Osteoblast (primary cell): ENCODE measurements at regions not wholly inside any gene's neighbourhood (a gene's known extent, or its start where the extent isn't known, plus 50 kb on each side); places are given as distances from the start of the nearest gene placed in this dataset.

Experiments
- DNase-seq: peaks from one replicate; pipeline ENCODE4 v3.0.0; 2011; ENCODE audit warnings: low spot score, mixed read lengths; ENCODE audit not compliant: insufficient read length; ENCODE audit errors: missing footprints
- H2AFZ ChIP-seq: 2 replicates; pipeline ENCODE4 v1.6.0; 2011; ENCODE audit warnings: mild to moderate bottlenecking, low read length
- H3K27ac ChIP-seq: 2 replicates; pipeline ENCODE4 v1.5.1; 2011; ENCODE audit warnings: mild to moderate bottlenecking, low read depth, low read length, moderate library complexity
- H3K27me3 ChIP-seq: 2 replicates; pipeline ENCODE4 v1.6.0; 2012; ENCODE audit warnings: mild to moderate bottlenecking, control low read depth, inconsistent platforms, low read length, moderate library complexity; ENCODE audit not compliant: insufficient read depth
- H3K36me3 ChIP-seq: 2 replicates; pipeline ENCODE4 v1.5.1; 2011; ENCODE audit warnings: mild to moderate bottlenecking, low read length, control low read depth, moderate library complexity; ENCODE audit not compliant: insufficient read depth
- H3K4me1 ChIP-seq: 2 replicates; pipeline ENCODE4 v1.5.1; 2011; ENCODE audit warnings: mild to moderate bottlenecking, low read length, control low read depth, moderate library complexity; ENCODE audit not compliant: insufficient read depth
- H3K4me2 ChIP-seq: 2 replicates; pipeline ENCODE4 v1.6.0; 2011; ENCODE audit warnings: mild to moderate bottlenecking, low read length; ENCODE audit not compliant: insufficient read depth
- H3K4me3 ChIP-seq: fragments of 200-600 bp; sonication (generic); 3 replicates; pipeline ENCODE4 v1.5.1; 2012; ENCODE audit warnings: mild to moderate bottlenecking, low read length, inconsistent platforms; ENCODE audit not compliant: insufficient read depth
- H3K79me2 ChIP-seq: 2 replicates; pipeline ENCODE4 v1.6.0; 2012; ENCODE audit warnings: mild to moderate bottlenecking, low read length, control low read depth, inconsistent platforms; ENCODE audit not compliant: insufficient read depth
- H3K9me3 ChIP-seq: 2 replicates; pipeline ENCODE4 v1.5.1; 2011; ENCODE audit warnings: low read depth, low read length, control low read depth
- H4K20me1 ChIP-seq: 2 replicates; pipeline ENCODE4 v1.6.0; 2012; ENCODE audit warnings: mild to moderate bottlenecking, low read length, control low read depth; ENCODE audit not compliant: insufficient read depth
- TF ChIP-seq, protein P1 (sequence below): IDR thresholded peaks from 2 replicates; pipeline ENCODE4 v1.5.1; 2011; ENCODE audit warnings: mild to moderate bottlenecking, low read depth, low read length, moderate library complexity; ENCODE audit errors: extremely low read depth

- Histone ChIP-seq H3K79me2 (no peaks in the 10 kb centered on the region), H3K36me3 (no peaks in the 10 kb centered on the region), H3K27ac (no peak overlapping the region), H3K27me3 (no peaks in the 10 kb centered on the region), H3K4me3 (no peak overlapping the region), H3K4me2 (no peak overlapping the region), H4K20me1 (no peaks in the 10 kb centered on the region), H3K9me3 (no peaks in the 10 kb centered on the region), H2AFZ (no peak overlapping the region), H3K4me1 (no peaks in the 10 kb centered on the region)
- TF ChIP-seq, protein P1, sequence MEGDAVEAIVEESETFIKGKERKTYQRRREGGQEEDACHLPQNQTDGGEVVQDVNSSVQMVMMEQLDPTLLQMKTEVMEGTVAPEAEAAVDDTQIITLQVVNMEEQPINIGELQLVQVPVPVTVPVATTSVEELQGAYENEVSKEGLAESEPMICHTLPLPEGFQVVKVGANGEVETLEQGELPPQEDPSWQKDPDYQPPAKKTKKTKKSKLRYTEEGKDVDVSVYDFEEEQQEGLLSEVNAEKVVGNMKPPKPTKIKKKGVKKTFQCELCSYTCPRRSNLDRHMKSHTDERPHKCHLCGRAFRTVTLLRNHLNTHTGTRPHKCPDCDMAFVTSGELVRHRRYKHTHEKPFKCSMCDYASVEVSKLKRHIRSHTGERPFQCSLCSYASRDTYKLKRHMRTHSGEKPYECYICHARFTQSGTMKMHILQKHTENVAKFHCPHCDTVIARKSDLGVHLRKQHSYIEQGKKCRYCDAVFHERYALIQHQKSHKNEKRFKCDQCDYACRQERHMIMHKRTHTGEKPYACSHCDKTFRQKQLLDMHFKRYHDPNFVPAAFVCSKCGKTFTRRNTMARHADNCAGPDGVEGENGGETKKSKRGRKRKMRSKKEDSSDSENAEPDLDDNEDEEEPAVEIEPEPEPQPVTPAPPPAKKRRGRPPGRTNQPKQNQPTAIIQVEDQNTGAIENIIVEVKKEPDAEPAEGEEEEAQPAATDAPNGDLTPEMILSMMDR = no peak
- no peak for DNase-seq
These were observed 96.7 kb upstream of the IGSF21 start for GRCh38 chr1:18010945-18011344.

- Histone ChIP-seq H3K9me3 (no peaks in the 10 kb centered on the region), H3K4me3 (no peak overlapping the region), H3K27me3 (no peaks in the 10 kb centered on the region), H3K36me3 (no peaks in the 10 kb centered on the region), H3K4me2 (no peak overlapping the region), H2AFZ (no peak overlapping the region), H3K4me1 (no peaks in the 10 kb centered on the region), H3K27ac (no peak overlapping the region), H3K79me2 (no peaks in the 10 kb centered on the region), H4K20me1 (no peaks in the 10 kb centered on the region)
- DNase-seq = no peak
- TF ChIP-seq, protein P1 = no peak
These were observed 95.9 kb upstream of the IGSF21 start for GRCh38 chr1:18011703-18012102.

- DNase-seq = no peak
- Histone ChIP-seq H3K4me3 (no peak overlapping the region), H3K4me1 (no peaks in the 10 kb centered on the region), H3K4me2 (no peak overlapping the region), H3K27ac (no peak overlapping the region), H4K20me1 (no peaks in the 10 kb centered on the region), H3K9me3 (no peaks in the 10 kb centered on the region), H2AFZ (no peak overlapping the region), H3K36me3 (no peaks in the 10 kb centered on the region), H3K79me2 (no peaks in the 10 kb centered on the region), H3K27me3 (no peaks in the 10 kb centered on the region)
- TF ChIP-seq, protein P1 = no peak
These were observed 94.9 kb upstream of the IGSF21 start for GRCh38 chr1:18012686-18013085.

- TF ChIP-seq, protein P1 = no peak
- H3K4me1 ChIP-seq = no peaks in the 10 kb centered on the region
- no peak for DNase-seq
- no peaks in the 10 kb centered on the region for H3K9me3 ChIP-seq
- H3K4me2 ChIP-seq = no peak overlapping the region
- H3K27ac ChIP-seq = no peak overlapping the region
- no peak overlapping the region for H2AFZ ChIP-seq
- no peaks in the 10 kb centered on the region for H4K20me1 ChIP-seq
- no peaks in the 10 kb centered on the region for H3K27me3 ChIP-seq
- no peak overlapping the region for H3K4me3 ChIP-seq
- no peaks in the 10 kb centered on the region for H3K36me3 ChIP-seq
- H3K79me2 ChIP-seq = no peaks in the 10 kb centered on the region
These were observed 94.4 kb upstream of the IGSF21 start for GRCh38 chr1:18013216-18013615.
